ENCODE measurements at regions not wholly inside any gene's neighbourhood (a gene's known extent, or its start where the extent isn't known, plus 50 kb on each side); places are given as distances from the start of the nearest gene placed in this dataset.

DNA sequence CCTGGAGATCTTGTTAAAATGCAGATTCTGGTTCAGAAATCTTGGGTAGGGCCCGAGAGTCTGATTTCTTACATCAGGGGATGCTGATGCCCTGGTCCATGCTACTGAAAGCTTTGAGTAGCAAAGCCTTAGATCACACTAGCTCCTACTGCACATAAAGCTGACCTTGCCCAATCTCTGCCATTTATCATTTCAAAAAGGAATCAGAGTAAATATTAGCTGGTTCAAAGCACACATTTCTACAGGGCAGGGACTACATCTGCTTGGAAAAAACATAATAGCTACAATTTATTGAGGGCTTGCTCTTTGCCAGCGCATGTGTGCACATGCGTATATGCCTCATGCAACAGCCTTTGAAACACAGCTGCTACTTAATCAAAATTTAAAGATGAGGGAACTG is 440.4 kb upstream of the ARID1B start:
- TF ChIP-seq, protein P1, sequence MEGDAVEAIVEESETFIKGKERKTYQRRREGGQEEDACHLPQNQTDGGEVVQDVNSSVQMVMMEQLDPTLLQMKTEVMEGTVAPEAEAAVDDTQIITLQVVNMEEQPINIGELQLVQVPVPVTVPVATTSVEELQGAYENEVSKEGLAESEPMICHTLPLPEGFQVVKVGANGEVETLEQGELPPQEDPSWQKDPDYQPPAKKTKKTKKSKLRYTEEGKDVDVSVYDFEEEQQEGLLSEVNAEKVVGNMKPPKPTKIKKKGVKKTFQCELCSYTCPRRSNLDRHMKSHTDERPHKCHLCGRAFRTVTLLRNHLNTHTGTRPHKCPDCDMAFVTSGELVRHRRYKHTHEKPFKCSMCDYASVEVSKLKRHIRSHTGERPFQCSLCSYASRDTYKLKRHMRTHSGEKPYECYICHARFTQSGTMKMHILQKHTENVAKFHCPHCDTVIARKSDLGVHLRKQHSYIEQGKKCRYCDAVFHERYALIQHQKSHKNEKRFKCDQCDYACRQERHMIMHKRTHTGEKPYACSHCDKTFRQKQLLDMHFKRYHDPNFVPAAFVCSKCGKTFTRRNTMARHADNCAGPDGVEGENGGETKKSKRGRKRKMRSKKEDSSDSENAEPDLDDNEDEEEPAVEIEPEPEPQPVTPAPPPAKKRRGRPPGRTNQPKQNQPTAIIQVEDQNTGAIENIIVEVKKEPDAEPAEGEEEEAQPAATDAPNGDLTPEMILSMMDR (IDR thresholded peaks at IDR 0.05): no peak
- no peak for TF ChIP-seq POLR2A (IDR thresholded peaks at IDR 0.05)
- TF ChIP-seq EP300 (IDR thresholded peaks at IDR 0.05): no peak

Data from upper lobe of left lung (tissue), 4 donors.